Ammon's horn (tissue), 1 donor: ENCODE measurements at regions not wholly inside any gene's neighbourhood (a gene's known extent, or its start where the extent isn't known, plus 50 kb on each side); places are given as distances from the start of the nearest gene placed in this dataset.
"Not testable (repeated sequence)": the region's sequence is repeated elsewhere in the genome, so short reads cannot be mapped to it uniquely, and the experiment has no call there.

Source experiments
- DNase-seq: peaks from one replicate; pipeline ENCODE4 v3.0.0-alpha.2; 2016; ENCODE audit warnings: low spot score

DNA sequence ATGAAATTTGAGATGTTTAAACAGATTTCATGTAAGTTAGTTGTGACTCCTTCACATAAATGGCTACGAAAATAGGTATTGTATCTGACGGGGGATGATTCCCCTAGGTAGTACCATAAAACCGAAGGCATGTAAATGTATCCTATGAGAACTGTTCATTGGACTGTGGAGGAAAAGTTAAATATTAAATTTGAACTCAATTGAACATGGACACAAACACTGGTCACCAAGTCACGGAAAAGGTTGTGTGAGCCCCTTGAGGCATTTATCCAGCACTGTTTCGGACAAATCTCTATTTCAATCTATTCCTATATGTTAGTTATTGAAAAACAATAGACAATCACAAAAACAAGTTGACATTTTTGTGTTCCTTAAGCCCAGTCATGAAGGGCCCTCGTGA, 1014.3 kb upstream of the NOVA1 start:
- DNase-seq = no peak

DNA sequence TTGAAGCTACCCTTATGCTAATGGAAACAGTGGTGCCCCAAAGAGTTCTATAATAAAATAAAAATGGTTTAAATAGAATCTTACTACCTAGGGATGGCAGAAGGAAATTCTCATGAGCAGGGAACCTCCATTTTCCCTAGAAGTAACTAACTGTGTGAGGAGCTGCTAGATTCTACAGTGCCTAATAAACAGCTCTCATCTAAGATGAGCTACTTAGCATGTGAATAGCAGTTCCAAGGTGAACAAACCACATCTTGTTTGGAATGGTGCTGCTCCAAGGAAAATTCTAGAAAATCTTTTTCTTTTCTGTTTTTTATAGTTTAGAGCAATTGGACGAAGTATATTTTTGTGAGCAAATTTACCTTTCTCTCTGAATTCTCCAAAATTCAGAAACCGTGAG, 1015.3 kb upstream of the NOVA1 start:
- DNase-seq = no peak

DNA sequence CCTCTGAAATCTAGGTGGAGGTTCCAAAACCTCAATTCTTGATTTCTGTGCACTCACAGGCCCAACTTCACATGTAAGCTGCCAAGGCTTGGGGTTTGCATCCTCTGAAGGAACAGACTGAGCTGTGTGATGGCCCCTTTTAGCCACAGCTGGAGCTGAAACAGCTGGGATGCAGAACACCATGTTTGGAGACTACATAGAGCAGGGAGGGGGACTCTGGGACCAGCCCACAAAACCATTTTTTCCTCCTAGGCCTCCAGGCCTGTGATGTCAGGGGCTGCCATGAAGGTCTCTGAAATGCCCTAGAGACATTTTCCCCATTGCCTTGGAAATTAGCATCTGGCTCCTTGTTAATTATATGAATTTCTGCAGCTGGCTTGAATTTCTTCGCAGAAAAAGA, 1025.9 kb upstream of the NOVA1 start:
- no peak for DNase-seq

DNA sequence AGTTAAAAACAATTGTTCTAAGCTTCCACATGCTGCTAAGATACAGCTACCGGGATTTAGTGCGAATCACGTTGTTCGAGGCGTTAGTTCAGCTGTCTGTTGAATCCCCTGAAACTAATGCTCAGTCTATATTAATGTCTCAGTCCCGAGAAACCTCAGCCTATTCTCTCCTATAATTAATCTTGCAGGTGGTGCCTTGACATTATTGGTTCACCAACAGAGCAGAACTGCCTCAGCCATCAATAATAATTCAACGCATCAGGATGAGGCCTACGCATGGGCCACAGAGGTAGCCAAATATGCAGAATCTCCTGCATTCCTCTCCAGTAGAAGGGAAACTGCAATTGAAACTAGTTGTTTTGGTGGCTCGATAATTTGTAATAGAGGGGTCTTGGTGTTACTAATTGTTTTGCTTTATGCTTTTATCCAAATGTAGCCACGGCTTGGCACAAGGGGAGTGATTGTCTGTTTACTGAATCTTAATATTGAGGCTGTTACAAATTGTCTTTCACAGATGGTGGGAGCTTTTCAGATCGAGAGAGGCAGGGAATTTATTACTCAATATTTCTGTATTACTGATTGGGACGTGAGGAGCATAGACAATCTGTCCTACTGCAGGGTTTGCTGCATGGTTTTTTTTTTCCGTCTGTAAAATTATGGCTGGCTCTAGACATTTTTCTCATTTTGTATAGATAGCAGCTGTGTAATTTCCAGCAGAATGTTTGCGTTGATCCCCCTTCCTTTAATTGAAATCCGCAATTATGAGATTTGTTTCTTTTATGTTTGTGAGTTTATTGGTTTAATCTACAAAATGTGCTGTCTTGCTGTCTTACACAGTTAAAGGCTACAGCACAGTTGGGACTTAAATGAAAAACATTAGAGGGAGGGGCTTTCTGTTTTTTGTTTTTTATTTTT, 1036.5 kb upstream of the NOVA1 start:
- DNase-seq = peak; percentile 19

DNA sequence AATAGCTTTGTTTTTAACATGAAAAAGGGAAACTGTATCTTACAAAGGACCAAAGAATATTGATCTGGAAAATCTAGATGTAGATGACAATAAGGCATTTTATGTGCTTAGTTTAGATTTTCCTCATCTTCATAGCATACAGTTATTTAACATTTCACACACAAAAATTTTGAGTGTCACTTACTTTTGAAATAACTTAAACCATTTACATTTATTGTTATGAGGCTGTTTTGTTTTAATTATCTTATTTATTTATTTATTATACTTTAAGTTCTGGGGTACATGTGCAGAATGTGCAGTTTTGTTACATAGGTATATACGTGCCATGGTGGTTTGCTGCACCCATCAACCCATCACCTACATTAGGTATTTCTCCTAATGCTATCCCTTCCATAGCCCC, 1042.9 kb upstream of the NOVA1 start:
- not testable (repeated sequence) for DNase-seq

DNA sequence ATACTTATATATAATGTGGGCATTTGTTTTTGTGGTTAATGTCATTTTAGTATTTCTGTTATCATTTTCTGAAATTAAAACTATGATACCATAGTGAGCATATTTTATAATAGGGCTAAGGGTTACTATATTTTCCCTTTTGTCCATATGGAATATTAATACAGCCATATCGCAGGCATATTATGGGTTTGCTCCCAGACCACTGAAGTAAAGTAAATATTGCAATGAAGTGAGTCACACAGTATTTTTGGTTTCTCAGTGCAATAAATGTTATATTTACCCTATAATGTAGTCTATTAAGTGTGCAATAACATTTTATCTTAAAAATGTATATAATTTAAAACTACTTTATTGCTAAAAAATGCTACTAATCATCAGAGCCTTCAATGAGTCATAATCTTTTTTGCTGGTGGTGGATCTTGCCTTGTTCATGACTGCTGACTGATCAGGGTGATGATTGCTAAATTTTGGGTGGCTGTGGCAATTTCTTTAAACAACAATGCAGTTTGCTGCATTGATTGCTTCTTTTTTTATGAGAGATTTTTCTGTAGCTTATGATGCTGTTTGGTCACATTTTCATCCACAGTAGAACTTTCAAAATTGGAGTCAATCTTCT, 1044.5 kb upstream of the NOVA1 start:
- no peak for DNase-seq

DNA sequence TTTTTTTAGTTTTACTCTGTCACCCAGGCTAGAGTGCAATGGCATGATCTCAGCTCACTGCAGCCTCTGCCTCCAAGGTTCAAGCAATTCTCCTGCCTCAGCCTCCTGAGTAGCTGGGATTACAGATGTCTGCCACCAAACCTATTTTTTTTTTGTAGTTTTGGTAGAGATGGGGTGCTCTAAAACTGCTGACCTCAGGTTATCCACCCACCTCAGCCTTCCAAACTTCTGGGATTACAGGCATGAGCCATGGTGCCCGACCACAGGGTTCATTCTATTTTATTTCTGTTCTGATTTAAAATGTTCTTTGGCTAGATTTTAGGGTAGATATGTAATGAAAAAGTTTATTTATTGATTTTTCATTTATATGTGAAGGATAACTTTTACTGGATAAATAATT, 1062.8 kb upstream of the NOVA1 start:
- DNase-seq = no peak

DNA sequence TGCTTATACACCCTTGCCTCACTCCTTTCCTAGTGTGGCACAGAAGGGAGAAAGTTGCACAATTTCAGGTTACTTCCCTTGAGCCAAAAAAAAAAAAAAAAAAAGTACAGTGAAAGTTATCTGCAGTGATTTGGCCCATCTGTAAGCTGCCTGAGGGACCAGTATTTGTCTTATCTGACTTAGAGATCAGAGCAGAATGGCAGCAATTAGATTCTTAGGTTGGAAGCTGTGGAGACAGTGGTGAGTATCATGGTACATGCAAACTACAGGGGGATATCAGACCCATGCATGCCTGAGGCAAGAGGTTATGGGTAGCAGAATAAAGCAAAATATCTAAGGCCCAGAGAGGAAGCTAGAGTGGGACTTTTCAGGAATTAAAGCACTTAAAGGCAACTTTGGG, 1070.7 kb upstream of the NOVA1 start:
- no peak for DNase-seq

DNA sequence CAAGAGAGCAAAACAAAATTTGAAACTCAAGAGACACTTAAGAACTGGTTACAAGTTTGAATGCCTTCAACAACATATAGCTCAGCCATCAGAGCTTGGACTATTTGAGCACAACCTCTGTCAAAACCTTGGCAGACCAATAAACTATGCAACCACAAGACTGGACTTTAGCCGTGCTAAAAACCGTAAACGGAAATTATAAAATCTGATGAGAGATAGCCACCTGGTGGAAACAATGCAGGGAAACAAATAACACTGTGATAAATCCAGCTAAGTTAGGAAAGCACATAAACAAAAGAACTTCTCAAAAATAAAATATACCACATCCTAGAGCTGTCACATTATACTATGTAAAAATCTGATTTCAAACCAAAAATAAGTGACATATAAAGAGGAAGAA, 1074.2 kb upstream of the NOVA1 start:
- DNase-seq = no peak

DNA sequence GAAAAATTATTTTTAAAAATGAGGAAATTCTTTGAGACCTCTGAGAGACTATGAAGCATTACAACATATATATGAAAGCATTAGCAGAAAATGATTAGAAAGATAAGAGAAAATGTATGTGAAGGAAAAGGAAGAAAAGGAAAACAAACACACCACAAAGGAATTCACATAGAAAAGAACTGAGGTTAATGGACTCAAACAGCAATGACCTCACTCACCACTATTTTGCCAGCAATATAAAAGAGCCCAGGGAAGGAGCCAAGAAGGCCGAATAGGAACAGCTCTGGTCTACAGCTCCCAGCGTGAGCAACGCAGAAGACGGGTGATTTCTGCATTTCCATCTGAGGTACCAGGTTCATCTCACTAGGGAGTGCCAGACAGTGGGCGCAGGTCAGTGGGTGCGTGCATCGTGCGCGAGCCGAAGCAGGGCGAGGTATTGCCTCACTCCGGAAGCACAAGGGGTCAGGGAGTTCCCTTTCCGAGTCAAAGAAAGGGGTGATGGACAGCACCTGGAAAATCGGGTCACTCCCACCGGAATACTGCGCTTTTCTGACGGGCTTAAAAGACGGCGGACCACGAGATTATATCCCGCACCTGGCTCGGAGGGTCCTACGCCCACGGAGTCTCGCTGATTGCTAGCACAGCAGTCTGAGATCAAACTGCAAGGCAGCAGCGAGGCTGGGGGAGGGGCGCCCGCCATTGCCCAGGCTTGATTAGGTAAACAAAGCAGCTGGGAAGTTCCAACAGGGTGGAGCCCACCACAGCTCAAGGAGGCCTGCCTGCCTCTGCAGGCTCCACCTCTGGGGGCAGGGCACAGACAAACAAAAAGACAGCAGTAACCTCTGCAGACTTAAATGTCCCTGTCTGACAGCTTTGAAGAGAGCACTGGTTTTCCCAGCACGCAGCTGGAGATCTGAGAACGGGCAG, 1075.2 kb upstream of the NOVA1 start:
- DNase-seq = not testable (repeated sequence)

DNA sequence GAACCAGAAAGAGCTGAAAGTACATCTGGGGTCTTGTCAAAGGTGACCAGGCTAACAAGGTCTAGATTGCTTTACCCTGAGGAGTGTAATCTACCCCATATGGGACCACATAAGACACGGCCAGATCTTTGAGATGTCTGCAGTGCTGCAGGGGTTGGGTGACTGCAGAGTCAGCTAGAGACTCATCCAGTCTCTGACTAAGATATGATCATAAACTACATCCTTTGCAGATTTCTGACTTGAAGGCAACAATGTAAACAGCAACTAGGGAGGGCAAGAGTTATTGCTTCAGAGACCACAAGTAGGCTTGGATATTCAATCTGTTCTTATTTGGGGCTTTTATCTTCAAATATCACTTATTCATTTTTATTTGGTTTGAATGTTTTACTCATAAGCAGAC, 1080.5 kb upstream of the FOXG1 start:
- DNase-seq = no peak

DNA sequence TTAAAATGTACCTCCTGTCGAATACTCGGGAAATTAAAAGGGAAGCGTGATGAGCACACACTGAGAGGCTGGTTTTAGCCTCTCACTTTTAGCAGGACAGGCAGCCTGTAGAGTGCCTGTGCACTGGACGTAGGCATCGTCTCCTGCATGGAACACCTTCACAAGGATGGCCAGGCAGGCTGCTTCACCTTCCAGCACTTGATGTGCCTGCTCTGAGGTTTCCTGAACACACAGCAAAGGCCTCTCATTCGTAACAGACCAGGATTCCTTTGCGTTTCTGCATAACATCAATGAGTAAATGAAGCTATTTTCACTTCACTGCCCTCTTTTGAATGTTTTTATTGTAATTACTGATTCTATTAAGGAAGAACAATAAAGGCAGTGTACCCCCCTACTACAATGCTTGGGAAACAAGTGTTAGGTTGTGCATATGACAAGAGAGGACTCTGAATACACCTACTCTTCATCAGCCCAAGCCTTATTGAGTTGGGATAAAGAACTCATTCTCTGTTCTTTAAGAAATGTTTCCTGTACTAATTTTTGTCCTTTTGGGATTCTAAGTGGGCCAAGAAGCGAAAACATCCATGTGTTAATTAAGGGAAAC, 1077.6 kb upstream of the FOXG1 start:
- peak; percentile 4 for DNase-seq

DNA sequence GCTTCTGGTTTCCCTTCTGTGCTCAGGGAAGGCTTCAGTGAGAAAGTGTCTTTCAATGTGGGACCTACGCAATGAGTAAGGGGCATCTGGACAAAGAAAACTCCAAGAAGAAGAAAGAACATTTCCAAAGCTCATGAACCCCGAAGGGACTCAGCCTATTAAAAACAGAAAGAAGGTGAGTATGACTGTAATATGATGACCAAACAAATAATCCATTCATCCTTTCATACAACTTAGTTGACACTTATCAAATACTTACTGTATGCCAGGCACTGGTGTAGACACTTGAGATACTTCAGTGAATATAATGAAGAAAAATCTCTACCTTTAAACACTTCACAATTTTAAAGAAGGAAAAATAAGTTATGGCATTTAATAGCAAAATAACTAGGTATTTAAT, 1054.2 kb upstream of the FOXG1 start:
- no peak for DNase-seq

DNA sequence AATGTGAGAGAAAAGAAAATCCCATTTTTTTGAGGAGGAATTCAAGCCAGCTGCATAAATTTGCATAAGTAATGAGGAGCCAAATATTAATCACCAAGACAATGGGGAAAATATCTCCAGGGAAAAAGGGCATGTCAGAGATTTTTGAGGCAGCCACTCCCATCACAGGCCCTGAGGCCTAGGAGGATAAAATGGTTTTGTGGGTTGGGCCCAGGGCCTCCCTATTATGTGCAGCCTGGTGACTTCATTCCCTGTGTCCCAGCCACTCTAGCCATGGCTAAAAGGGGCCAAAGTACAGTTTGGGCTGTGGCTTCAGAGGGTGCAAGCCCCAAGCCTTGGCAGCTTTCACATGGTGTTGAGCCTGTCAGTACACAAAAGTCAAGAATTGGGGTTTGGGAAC, 1051.0 kb upstream of the FOXG1 start:
- no peak for DNase-seq

DNA sequence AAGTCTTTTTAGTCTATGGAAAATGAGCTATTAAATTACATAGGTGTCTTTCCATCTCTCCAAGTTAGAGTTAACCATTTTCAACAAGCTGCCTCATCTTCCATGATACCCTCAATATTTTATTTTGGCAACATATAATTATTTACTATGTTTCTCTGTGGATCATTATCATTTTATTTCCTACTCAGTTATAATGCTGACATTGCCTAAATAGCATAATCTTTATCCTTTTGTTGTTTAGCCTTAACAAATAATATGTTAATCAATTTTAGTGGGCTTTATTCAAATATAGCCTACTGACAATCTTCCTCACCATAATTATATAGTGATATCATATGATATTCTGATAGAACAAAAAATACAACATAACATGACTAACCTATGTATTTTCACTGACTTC, 1044.8 kb upstream of the FOXG1 start:
- no peak for DNase-seq

DNA sequence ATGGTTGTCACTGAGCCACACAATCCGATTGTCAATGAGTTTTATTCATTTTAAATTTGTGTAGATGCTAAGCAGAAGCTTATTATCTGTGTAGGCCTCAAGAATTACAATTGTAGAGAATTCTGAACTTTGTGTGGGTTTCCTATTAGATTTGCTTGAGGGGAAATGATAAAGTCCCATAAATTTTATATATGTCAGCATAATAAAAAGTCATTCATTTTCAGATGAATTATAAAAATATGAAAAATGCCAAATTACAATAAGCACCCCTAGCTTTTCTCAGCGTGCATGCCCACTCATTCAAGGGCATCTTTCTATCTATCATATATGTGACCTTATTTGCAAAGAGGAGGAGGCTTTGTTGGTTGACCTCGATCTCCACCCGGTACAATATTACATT, 1041.1 kb upstream of the FOXG1 start:
- DNase-seq = no peak

DNA sequence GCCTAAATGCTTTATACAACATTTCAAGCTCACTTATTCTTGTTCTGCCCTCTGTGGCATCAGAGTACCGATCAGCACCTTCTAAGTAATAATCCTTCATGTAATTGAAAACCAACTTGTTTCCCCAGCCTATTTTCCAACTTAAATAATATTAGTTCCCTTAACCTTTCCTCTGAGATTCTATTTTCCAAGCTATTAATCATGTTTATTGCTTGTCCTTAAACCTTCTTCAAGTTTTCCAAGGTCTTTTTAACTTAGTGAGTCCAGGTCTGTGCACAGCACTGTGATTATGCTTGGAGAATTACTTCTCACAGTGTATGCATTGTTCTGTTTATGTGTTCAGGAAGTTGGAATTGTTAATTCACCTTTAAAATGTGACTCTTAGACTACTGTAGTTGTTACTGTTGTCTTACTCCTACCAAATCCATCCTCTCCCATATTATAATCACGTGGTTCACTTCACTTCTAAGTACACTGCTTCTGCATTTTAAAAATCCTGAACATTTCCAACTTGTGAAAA, 1039.3 kb upstream of the FOXG1 start:
- DNase-seq = no peak

DNA sequence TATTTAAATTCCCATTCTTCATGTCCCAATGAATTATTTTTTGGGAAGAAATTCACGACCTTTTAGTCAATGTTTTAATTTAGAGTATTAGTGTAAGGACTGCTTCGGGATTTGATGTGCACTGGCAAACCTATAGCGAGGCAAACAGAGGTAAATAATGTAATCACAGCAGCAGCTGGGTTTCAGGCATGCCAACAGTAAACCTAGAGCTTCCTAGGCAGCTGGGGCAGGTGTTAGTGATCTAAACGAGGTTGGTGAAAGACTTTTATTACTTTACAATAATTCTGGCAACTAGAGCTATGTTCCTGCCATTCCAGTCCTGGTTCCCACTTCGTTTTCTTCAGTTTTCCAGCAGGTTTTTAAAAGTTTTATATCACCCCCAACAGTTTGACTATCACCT, 1036.4 kb upstream of the FOXG1 start:
- no peak for DNase-seq

DNA sequence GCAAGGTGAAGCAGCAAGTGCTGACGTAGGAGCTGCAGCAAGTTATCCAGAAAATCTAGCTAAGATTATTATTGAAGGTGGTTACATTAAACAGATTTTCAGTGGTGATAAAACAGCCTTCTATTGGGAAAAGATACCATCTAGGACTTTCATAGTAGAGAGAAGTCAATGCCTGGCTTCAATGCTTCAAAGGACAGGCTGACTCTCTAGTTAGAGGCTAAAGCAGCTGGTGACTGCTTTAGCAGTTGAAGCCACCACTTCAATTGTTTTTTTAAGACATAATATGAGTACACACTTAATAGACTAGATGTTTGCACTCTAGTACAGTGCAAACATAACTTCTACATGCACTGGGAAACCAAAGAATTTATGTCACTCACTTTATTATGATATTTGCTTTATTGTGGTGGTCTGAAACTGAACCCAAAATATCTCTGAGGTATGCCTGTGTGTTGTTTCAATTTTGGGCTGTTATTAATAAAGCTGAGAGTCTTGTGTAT, 1026.9 kb upstream of the FOXG1 start:
- no peak for DNase-seq

DNA sequence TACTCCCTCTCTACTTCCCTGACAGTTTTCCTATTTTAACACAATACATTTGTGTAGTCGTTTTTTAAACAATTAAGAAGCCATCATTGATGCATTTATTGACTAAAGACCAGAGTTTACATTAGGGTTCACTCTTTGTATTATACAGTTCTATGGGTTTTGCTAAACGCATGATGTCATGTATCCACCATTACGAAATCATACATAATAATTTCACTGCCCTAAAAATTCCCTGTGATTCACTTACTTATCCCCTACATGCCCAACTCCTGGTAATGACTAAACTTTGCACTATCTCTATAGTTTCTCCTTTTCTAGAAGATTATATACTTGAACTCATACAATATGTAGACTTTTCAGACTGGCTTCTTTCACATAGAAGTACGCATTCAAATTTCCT, 1016.5 kb upstream of the FOXG1 start:
- no peak for DNase-seq

DNA sequence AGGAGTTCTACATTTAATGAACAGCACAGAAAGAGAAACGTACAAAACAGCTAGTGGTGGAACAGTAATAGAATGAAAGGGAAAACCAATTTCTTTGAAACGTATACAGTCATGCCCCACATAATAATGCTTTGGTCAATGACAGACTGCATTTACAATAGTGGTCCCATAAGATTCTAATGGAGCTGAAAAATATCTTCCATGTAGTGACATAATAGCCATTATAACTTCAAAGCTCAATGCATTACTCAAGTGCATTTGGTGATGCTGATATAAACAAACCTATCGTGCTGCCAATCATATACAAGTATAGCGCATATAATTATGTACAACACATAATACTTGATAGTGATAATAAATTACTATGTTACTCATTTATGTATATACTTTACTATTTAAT, 1008.9 kb upstream of the FOXG1 start:
- not testable (repeated sequence) for DNase-seq

DNA sequence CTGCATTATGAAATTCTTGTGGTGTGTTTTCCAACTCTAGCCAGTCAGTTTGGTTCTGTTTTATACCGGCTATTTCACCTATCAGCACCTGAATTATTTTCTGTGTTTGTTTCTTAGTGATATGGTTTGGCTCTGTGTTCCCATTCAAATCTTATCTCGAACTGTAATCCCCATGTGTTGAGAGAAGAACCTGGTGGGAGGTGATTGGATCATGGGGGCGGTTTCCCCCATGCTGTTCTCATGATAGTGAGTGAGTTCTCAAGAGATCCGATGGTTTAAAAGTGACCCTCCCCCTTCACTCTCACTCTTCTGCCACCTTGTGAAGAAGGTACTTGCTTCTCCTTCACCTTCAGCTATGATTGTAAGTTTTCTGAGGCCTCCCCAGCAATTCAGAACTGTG, 1006.2 kb upstream of the FOXG1 start:
- not testable (repeated sequence) for DNase-seq
